ENCODE measurements at regions not wholly inside any gene's neighbourhood (a gene's known extent, or its start where the extent isn't known, plus 50 kb on each side); places are given as distances from the start of the nearest gene placed in this dataset.

GRCh38 chr19:56927294-56927693, 86.8 kb upstream of the PEG3 start:
- TF ChIP-seq CTCF (IDR thresholded peaks at IDR 0.05; ENCODE audit: low read depth, low read length): no peak
- TF ChIP-seq EZH2phosphoT487 (IDR thresholded peaks at IDR 0.05; ENCODE audit: low read depth): no peak
